Neural cell (in vitro differentiated cells): ENCODE measurements at regions not wholly inside any gene's neighbourhood (a gene's known extent, or its start where the extent isn't known, plus 50 kb on each side); places are given as distances from the start of the nearest gene placed in this dataset.

Source experiments
- H2AFZ ChIP-seq: fragments of 200-600, 300-800 bp; sonication (generic), shearing (Covaris generic); 2 replicates; pipeline ENCODE4 v1.6.0; 2014; ENCODE audit warnings: low read depth, mild to moderate bottlenecking, antibody characterized with exemption, low read length, moderate library complexity
- H3F3A ChIP-seq: fragments of 200-600 bp; shearing (Covaris generic); 2 replicates; pipeline ENCODE4 v1.6.1; 2016; ENCODE audit warnings: mild to moderate bottlenecking, moderate library complexity, mixed read lengths, antibody characterized with exemption, low read length; ENCODE audit not compliant: insufficient read depth, poor library complexity, severe bottlenecking
- H3K27ac ChIP-seq: fragments of 200-600, 300-800 bp; sonication (generic), shearing (Covaris generic); 2 replicates; pipeline ENCODE4 v1.5.1; 2014; ENCODE audit warnings: mild to moderate bottlenecking, low read length, moderate library complexity
- H3K27me3 ChIP-seq: fragments of 300-800, 200-600 bp; sonication (generic), shearing (Covaris generic); 2 replicates; pipeline ENCODE4 v1.6.0; 2014; ENCODE audit warnings: mild to moderate bottlenecking, low read depth, low read length, moderate library complexity; ENCODE audit not compliant: insufficient read depth
- H3K36me3 ChIP-seq: fragments of 300-800, 200-600 bp; sonication (generic), shearing (Covaris generic); 2 replicates; pipeline ENCODE4 v1.5.1; 2014; ENCODE audit warnings: mild to moderate bottlenecking, antibody characterized with exemption, low read length, moderate library complexity; ENCODE audit not compliant: insufficient read depth
- H3K4me2 ChIP-seq: fragments of 300-800, 200-600 bp; sonication (generic), shearing (Covaris generic); 2 replicates; pipeline ENCODE4 v1.6.0; 2014; ENCODE audit warnings: mild to moderate bottlenecking, low read length
- H3K4me3 ChIP-seq: fragments of 300-800, 200-600 bp; sonication (generic), shearing (Covaris generic); 2 replicates; pipeline ENCODE4 v1.5.1; 2014; ENCODE audit warnings: mild to moderate bottlenecking, low read length, moderate library complexity
- H3K79me2 ChIP-seq: fragments of 200-600 bp; shearing (Covaris generic); replicated peaks from 2 replicates; pipeline ENCODE4 v1.6.0; 2014; ENCODE audit warnings: mild to moderate bottlenecking, low read length, moderate library complexity; ENCODE audit not compliant: insufficient read depth
- H3K9ac ChIP-seq: fragments of 300-800, 200-600 bp; sonication (generic), shearing (Covaris generic); 2 replicates; pipeline ENCODE4 v1.6.1; 2016; ENCODE audit warnings: mild to moderate bottlenecking, low read length, mixed read lengths
- H3K9me2 ChIP-seq: fragments of 200-600 bp; shearing (Covaris generic); 2 replicates; pipeline ENCODE4 v1.6.1; 2016; ENCODE audit warnings: mild to moderate bottlenecking, low read length, mixed read lengths; ENCODE audit not compliant: insufficient read depth
- H3K9me3 ChIP-seq: fragments of 200-600, 300-800 bp; sonication (generic), shearing (Covaris generic); 2 replicates; pipeline ENCODE4 v1.6.1; 2016; ENCODE audit warnings: mild to moderate bottlenecking, mixed run types, low read length, moderate library complexity, mixed read lengths
- H4K20me1 ChIP-seq: fragments of 200-600 bp; shearing (Covaris generic); 2 replicates; pipeline ENCODE4 v1.6.1; 2016; ENCODE audit warnings: mild to moderate bottlenecking, mixed run types; ENCODE audit not compliant: insufficient read depth
- CTCF ChIP-seq: fragments of 450-650 bp; IDR thresholded peaks from 2 replicates; pipeline ENCODE4 v1.5.1; 2014; ENCODE audit warnings: antibody characterized with exemption, mild to moderate bottlenecking, moderate library complexity; ENCODE audit not compliant: poor library complexity, severe bottlenecking
- EP300 ChIP-seq: fragments of 450-650 bp; conservative IDR thresholded peaks from 2 replicates; pipeline ENCODE4 v1.6.1; 2014; ENCODE audit warnings: antibody characterized with exemption, mild to moderate bottlenecking, moderate library complexity; ENCODE audit not compliant: poor library complexity, severe bottlenecking
- EZH2 ChIP-seq: fragments of 200-600, 300-800 bp; shearing (Covaris generic), sonication (generic); IDR thresholded peaks from 2 replicates; pipeline ENCODE4 v1.6.1; 2014; ENCODE audit warnings: antibody characterized with exemption, low read length, borderline replicate concordance, mild to moderate bottlenecking; ENCODE audit not compliant: insufficient read depth, poor library complexity, severe bottlenecking
- MXI1 ChIP-seq: fragments of 450-650 bp; conservative IDR thresholded peaks from 2 replicates; pipeline ENCODE4 v1.6.1; 2014; ENCODE audit warnings: antibody characterized with exemption, mild to moderate bottlenecking; ENCODE audit not compliant: poor library complexity, severe bottlenecking
- POLR2AphosphoS5 ChIP-seq: IDR thresholded peaks from 2 replicates; pipeline ENCODE4 v1.6.1; 2012
- RAD21 ChIP-seq: fragments of 450-650 bp; conservative IDR thresholded peaks from 2 replicates; pipeline ENCODE4 v1.6.1; 2014; ENCODE audit warnings: antibody characterized with exemption, mild to moderate bottlenecking, moderate library complexity
- REST ChIP-seq: IDR thresholded peaks from 2 replicates; pipeline ENCODE4 v1.6.1; 2012; ENCODE audit warnings: borderline replicate concordance
- SMC3 ChIP-seq: fragments of 450-650 bp; conservative IDR thresholded peaks from 2 replicates; pipeline ENCODE4 v1.6.1; 2014; ENCODE audit warnings: antibody characterized with exemption, mild to moderate bottlenecking, moderate library complexity; ENCODE audit not compliant: poor library complexity
- TAF1 ChIP-seq: IDR thresholded peaks from 2 replicates; pipeline ENCODE4 v1.6.1; 2012; ENCODE audit warnings: low read depth

GRCh38 chr14:48325486-48325885 is 650.1 kb upstream of the MDGA2 start:
- no peak overlapping the region for H3K4me2 ChIP-seq

GRCh38 chr14:48323665-48324064 is 648.3 kb upstream of the MDGA2 start:
- Histone ChIP-seq H3K9ac (no peak overlapping the region), H3K9me3 (no peaks in the 10 kb centered on the region), H3K27ac (no peak overlapping the region), H3K79me2 (no peaks in the 10 kb centered on the region), H3K9me2 (no peaks in the 10 kb centered on the region), H3K27me3 (no peaks in the 10 kb centered on the region), H3K4me3 (no peak overlapping the region), H2AFZ (no peak overlapping the region), H3F3A (no peaks in the 10 kb centered on the region), H3K36me3 (no peaks in the 10 kb centered on the region), H4K20me1 (no peaks in the 10 kb centered on the region), H3K4me2 (no peak overlapping the region)
- TF ChIP-seq EP300 (no peak), TAF1 (no peak), EZH2 (no peak), CTCF (no peak), SMC3 (no peak), POLR2AphosphoS5 (no peak), RAD21 (no peak), MXI1 (no peak)

More at GRCh38 chr14:48325486-48325885, 650.1 kb upstream of the MDGA2 start:
- no peak for TF ChIP-seq REST
- no peak for TF ChIP-seq POLR2AphosphoS5
- TF ChIP-seq MXI1 = no peak
- no peak for TF ChIP-seq TAF1
- TF ChIP-seq RAD21 = no peak
- no peak for TF ChIP-seq CTCF
- no peak for TF ChIP-seq EP300
- Histone ChIP-seq H3K9ac (no peak overlapping the region), H3K27ac (no peak overlapping the region), H3K36me3 (no peaks in the 10 kb centered on the region), H3F3A (no peaks in the 10 kb centered on the region), H4K20me1 (no peaks in the 10 kb centered on the region), H3K27me3 (no peaks in the 10 kb centered on the region), H3K79me2 (no peaks in the 10 kb centered on the region), H2AFZ (no peak overlapping the region), H3K9me2 (no peaks in the 10 kb centered on the region), H3K9me3 (no peaks in the 10 kb centered on the region), H3K4me3 (no peak overlapping the region)
